Skeletal muscle tissue (tissue), 3 donors: ENCODE measurements at regions not wholly inside any gene's neighbourhood (a gene's known extent, or its start where the extent isn't known, plus 50 kb on each side); places are given as distances from the start of the nearest gene placed in this dataset.

Experiments
- H3K27ac ChIP-seq: one replicate; pipeline ENCODE4 v1.7.0; 2013; ENCODE audit warnings: mild to moderate bottlenecking, low read depth, low read length, inconsistent platforms
- H3K27me3 ChIP-seq, 3 donors: one replicate each; pipeline ENCODE4 v1.7.0; 2013; ENCODE audit warnings: low read length in 3 of 3; ENCODE audit not compliant: control insufficient read depth in 3 of 3, insufficient read depth in 3 of 3
- H3K36me3 ChIP-seq, 3 donors: one replicate each; pipeline ENCODE4 v1.7.0; 2013; ENCODE audit warnings: low read length in 3 of 3; ENCODE audit not compliant: control insufficient read depth in 3 of 3, insufficient read depth in 3 of 3
- H3K4me1 ChIP-seq, 3 donors: one replicate each; pipeline ENCODE4 v1.7.0; 2013; ENCODE audit warnings: low read length in 3 of 3, mild to moderate bottlenecking in 3 of 3; ENCODE audit not compliant: control insufficient read depth in 3 of 3, insufficient read depth in 3 of 3
- H3K4me3 ChIP-seq, 3 donors: one replicate each; pipeline ENCODE4 v1.7.0; 2013; ENCODE audit warnings: low read length in 3 of 3
- H3K9ac ChIP-seq, 3 donors: one replicate each; pipeline ENCODE4 v1.7.0; 2013; ENCODE audit warnings: low read length in 3 of 3, mild to moderate bottlenecking in 3 of 3, moderate library complexity in 2 of 3, low read depth in 1 of 3
- H3K9me3 ChIP-seq, 3 donors: one replicate each; pipeline ENCODE4 v1.7.0; 2013; ENCODE audit warnings: low read length in 3 of 3; ENCODE audit not compliant: control insufficient read depth in 3 of 3
- donor health status: Osteomylitis.

GRCh38 chr12:108055141-108055540 lies 73.9 kb upstream of the WSCD2 start:
- H3K9me3 ChIP-seq = no peaks in the 10 kb centered on the region
- H3K27me3 ChIP-seq = peaks cover 3 to 16% (median 10%) of the 10 kb centered on the region in 3 donors
- no peaks in the 10 kb centered on the region for H3K4me1 ChIP-seq
- H3K4me3 ChIP-seq = no peak overlapping the region
- no peak overlapping the region for H3K27ac ChIP-seq
- no peaks in the 10 kb centered on the region for H3K36me3 ChIP-seq
- H3K9ac ChIP-seq = no peak overlapping the region

- Histone ChIP-seq H3K9me3 (no peaks in the 10 kb centered on the region), H3K27ac (no peak overlapping the region), H3K9ac (no peak overlapping the region), H3K4me1 (no peaks in the 10 kb centered on the region), H3K36me3 (no peaks in the 10 kb centered on the region), H3K4me3 (no peak overlapping the region), H3K27me3 (peaks cover 3 to 10% (median 8%) of the 10 kb centered on the region in 3 donors)
Observed at GRCh38 chr12:108060067-108060466, 69.0 kb upstream of the WSCD2 start.

GRCh38 chr12:108060903-108061302 lies 68.2 kb upstream of the WSCD2 start:
- peaks cover 3 to 10% (median 8%) of the 10 kb centered on the region in 3 donors for H3K27me3 ChIP-seq

DNA sequence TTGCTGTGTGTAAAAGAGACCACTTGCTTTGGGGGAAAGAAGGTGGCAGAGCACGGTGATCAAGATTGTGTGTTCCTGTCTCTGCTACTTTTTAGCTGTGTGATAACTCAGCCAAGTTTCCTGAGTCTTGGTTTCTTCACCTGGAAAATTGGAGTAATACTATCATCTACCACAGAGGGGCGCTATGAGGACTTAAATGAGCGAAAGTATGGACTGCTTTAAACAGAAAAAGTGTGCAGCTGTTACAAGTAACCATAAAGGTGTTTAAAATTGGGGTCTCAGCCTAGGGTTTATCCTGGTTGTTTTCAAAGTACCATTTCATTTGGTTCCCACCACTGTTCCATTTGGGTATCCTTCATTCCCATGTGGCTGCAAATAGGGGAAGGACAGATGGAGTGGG lies 65.9 kb upstream of the WSCD2 start:
- Histone ChIP-seq H3K9ac (no peak overlapping the region), H3K27ac (no peak overlapping the region), H3K4me1 (no peaks in the 10 kb centered on the region), H3K9me3 (no peaks in the 10 kb centered on the region), H3K4me3 (no peak overlapping the region), H3K27me3 (peaks cover 0 to 8% (median 0%) of the 10 kb centered on the region in 3 donors), H3K36me3 (no peaks in the 10 kb centered on the region)

More at GRCh38 chr12:108060903-108061302, 68.2 kb upstream of the WSCD2 start:
- Histone ChIP-seq H3K27ac (no peak overlapping the region), H3K4me1 (no peaks in the 10 kb centered on the region), H3K36me3 (no peaks in the 10 kb centered on the region), H3K4me3 (no peak overlapping the region), H3K9ac (no peak overlapping the region), H3K9me3 (no peaks in the 10 kb centered on the region)

DNA sequence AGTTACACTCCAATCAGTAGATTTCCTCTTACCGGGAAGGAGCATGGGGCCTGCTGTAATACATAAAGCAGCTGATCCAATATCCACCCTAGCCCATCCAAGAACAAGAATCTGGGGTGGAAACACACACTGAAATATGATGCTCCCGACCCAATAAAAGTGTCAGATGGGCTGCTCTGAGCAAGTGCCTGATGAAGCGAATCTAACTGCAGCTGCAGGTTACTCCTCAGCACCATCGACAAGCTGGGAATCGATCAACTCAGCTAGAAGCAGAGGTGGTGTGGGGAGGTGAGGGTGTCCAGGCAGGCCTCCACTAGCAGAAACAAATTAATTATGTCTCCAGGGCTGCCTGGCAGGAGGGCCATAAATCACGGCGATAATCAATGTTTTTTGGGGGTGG lies 64.0 kb upstream of the WSCD2 start:
- no peak overlapping the region for H3K9ac ChIP-seq
- H3K27me3 ChIP-seq = peaks cover 0 to 3% (median 0%) of the 10 kb centered on the region in 3 donors
- no peaks in the 10 kb centered on the region for H3K36me3 ChIP-seq
- H3K27ac ChIP-seq = no peak overlapping the region
- H3K4me1 ChIP-seq = no peaks in the 10 kb centered on the region
- no peaks in the 10 kb centered on the region for H3K9me3 ChIP-seq
- no peak overlapping the region for H3K4me3 ChIP-seq

GRCh38 chr12:108066583-108067577 lies 62.2 kb upstream of the WSCD2 start:
- no peaks in the 10 kb centered on the region for H3K36me3 ChIP-seq
- peaks cover 0 to 3% (median 0%) of the 10 kb centered on the region in 3 donors for H3K27me3 ChIP-seq
- no peak overlapping the region for H3K9ac ChIP-seq
- no peak overlapping the region for H3K27ac ChIP-seq
- no peak overlapping the region for H3K4me3 ChIP-seq
- no peaks in the 10 kb centered on the region for H3K4me1 ChIP-seq
- H3K9me3 ChIP-seq = no peaks in the 10 kb centered on the region

GRCh38 chr12:108069651-108070165 lies 59.4 kb upstream of the WSCD2 start:
- Histone ChIP-seq H3K4me3 (no peak overlapping the region), H3K27me3 (no peaks in the 10 kb centered on the region), H3K27ac (no peak overlapping the region), H3K4me1 (no peaks in the 10 kb centered on the region), H3K36me3 (no peaks in the 10 kb centered on the region), H3K9me3 (no peaks in the 10 kb centered on the region), H3K9ac (no peak overlapping the region)

DNA sequence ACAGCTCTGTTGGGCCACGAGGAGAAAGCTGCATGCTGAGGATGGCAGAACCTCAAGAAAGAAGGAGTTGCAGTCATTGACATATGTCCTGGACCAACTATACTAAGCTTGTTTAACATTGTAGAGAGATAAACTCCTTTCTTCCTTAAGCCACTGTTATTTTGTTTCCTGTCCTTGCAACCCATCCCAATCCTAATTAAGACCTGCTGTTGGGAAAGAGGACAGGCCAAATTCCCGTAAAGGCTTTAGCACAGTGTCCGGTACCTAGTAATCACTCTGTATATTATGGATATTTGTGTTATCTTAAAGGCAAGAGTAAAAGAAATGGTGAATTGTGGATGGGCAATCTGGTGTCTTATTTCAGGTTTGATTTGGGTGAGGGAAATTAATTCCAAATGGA lies 53.5 kb upstream of the WSCD2 start:
- H3K27ac ChIP-seq = no peak overlapping the region
- H3K36me3 ChIP-seq = no peaks in the 10 kb centered on the region
- peaks cover 0 to 5% (median 0%) of the 10 kb centered on the region in 3 donors for H3K27me3 ChIP-seq

DNA sequence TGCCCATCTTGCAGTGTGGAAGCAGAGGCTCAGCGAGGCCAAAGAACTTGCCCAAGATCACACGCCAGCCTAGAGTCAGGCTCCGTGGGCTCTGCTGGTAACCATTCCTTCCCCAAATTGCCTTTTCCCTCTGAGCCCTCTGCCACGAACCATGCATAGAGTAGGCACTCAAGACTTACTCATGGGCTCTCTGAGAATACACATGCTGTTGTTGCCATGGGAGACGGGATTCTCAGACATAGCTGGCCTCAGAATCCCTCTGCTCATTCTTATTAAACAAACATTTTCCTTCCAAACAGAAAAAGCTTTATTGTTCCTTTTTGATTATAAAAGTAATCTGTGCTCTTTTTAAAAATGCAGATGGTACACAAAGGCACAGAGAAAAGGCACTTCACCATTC lies 52.5 kb upstream of the WSCD2 start:
- no peaks in the 10 kb centered on the region for H3K4me1 ChIP-seq
- no peak overlapping the region for H3K9ac ChIP-seq
- H3K27me3 ChIP-seq = peaks cover 0 to 5% (median 0%) of the 10 kb centered on the region in 3 donors
- H3K9me3 ChIP-seq = no peaks in the 10 kb centered on the region
- no peak overlapping the region for H3K4me3 ChIP-seq
- H3K36me3 ChIP-seq = no peaks in the 10 kb centered on the region
- H3K27ac ChIP-seq = no peak overlapping the region

More for the DNA sequence above, 53.5 kb upstream of the WSCD2 start:
- H3K9me3 ChIP-seq = no peaks in the 10 kb centered on the region
- H3K4me1 ChIP-seq = no peaks in the 10 kb centered on the region
- no peak overlapping the region for H3K4me3 ChIP-seq
- no peak overlapping the region for H3K9ac ChIP-seq

DNA sequence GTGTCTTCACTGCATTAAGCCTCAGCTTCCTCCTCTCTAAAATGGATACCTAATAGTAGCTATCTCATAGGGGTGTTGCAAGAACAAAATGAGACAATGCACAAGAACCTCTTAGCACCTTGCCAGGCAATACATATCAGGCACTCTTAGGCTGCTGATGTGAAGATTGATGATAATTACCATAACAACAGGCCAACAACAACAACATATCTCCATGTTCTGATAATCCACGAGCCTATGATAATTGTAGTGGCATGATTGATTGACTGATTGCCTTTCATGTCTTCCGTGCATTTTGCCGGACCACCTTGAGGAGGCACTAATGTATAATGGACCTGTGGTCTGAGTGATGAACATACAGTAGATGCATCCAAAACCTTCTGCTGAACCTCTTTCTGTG lies 50.7 kb upstream of the WSCD2 start:
- Histone ChIP-seq H3K4me1 (no peaks in the 10 kb centered on the region), H3K4me3 (no peak overlapping the region), H3K9ac (no peak overlapping the region), H3K27ac (no peak overlapping the region), H3K9me3 (no peaks in the 10 kb centered on the region), H3K27me3 (peaks cover 0 to 5% (median 0%) of the 10 kb centered on the region in 3 donors), H3K36me3 (no peaks in the 10 kb centered on the region)
